GM12873 (cell line): ENCODE measurements at regions not wholly inside any gene's neighbourhood (a gene's known extent, or its start where the extent isn't known, plus 50 kb on each side); places are given as distances from the start of the nearest gene placed in this dataset.

Experiments used
- TF ChIP-seq, protein P1 (sequence below): IDR thresholded peaks from 2 replicates; pipeline ENCODE4 v1.5.1; 2012; ENCODE audit warnings: low read depth, mild to moderate bottlenecking, moderate library complexity, low read length, control low read depth; ENCODE audit not compliant: insufficient read depth; ENCODE audit errors: missing control alignments

DNA sequence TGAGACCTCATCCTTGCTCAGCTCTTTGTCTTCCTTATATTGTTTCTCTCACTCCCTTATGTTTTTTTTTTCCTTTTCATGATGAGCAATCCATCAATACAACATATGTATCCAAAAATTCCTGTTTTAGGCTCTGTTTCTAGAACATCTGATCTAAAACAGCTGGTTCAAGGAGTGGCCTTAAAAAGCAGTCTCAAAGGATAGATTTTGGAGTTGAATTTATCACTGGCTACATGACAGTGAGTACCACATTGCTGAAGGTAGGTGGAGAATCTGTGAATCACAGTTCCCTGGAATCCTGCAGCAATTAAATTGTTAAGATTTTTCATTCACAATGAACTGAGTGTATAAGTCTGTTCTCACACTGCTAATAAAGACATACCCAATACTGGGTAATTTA is 155.8 kb upstream of the ADAMTS5 start:
- TF ChIP-seq, protein P1, sequence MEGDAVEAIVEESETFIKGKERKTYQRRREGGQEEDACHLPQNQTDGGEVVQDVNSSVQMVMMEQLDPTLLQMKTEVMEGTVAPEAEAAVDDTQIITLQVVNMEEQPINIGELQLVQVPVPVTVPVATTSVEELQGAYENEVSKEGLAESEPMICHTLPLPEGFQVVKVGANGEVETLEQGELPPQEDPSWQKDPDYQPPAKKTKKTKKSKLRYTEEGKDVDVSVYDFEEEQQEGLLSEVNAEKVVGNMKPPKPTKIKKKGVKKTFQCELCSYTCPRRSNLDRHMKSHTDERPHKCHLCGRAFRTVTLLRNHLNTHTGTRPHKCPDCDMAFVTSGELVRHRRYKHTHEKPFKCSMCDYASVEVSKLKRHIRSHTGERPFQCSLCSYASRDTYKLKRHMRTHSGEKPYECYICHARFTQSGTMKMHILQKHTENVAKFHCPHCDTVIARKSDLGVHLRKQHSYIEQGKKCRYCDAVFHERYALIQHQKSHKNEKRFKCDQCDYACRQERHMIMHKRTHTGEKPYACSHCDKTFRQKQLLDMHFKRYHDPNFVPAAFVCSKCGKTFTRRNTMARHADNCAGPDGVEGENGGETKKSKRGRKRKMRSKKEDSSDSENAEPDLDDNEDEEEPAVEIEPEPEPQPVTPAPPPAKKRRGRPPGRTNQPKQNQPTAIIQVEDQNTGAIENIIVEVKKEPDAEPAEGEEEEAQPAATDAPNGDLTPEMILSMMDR = no peak

DNA sequence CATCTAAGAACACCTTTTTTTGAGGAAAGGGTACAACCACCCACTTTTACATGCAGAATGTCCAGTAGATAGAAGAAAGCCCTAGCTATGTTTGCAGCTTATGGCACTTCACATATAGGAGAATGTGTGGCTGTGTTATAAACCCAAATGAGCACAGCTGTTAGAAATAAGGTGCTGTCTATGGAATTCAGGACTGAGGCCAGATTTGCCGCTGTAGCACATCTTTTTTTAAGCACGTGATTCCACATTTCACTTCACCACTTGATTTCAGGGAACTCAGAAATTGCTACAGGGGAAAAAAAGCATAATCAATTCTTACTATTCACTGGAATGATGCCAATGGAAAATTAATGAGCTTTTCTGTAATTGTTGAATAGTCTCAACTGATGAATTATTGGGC is 147.2 kb upstream of the ADAMTS5 start:
- TF ChIP-seq, protein P1 = no peak

DNA sequence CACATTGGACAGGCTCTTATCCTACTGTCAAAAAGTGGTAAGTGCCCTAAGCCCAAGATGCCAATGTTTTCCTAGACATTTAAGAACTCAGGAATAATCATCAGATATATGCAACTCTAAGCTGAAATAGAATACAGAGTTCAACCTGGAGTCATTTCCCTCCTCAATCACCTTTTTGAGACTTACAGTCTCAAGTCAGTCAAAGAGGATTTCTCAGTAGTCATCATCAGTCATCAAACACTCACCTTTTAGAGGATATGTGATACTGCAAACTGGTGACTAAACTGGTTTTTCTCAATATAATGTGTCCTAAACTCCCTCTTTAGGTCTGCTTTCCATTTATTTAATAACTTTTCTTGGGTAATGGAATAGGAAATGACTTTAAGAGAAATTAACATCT is 145.3 kb upstream of the ADAMTS5 start:
- TF ChIP-seq, protein P1 = no peak

DNA sequence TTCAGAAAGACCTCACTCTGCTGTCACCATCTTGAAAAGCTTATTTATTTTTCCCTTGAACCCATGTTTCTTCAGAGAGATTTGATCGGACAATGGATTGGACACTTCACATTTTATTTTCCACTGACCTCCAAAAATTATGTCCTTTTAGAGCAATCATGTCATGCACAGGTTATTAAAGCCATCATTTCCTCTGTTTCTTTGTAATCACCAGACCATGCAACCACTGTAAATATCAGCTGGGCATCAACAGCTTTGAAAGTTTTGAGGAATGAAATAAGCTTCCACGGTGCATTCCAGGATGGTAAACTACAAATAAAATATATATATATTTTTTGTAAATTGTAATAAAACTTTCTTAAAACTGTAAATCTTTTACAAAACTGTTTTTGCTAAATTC is 144.1 kb upstream of the ADAMTS5 start:
- TF ChIP-seq, protein P1 = no peak

DNA sequence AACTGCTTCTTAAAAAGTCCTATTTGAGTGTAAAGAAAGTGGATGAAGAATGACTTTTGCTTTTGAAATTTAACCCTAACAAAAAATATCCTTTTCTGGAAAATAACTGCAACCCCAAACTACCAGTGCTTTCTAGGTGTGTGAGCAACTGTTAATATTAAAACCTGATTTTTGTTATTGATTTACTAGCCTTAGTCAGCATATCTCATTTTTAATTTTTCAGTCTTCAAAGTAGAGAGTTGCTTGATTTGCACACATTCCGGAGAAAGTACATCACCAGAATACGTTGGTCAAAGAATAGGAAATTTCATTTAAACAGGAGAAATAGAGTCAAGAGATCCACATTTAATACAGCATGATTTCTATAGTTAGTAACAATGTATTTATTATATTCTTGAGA is 141.8 kb upstream of the ADAMTS5 start:
- TF ChIP-seq, protein P1 = no peak

DNA sequence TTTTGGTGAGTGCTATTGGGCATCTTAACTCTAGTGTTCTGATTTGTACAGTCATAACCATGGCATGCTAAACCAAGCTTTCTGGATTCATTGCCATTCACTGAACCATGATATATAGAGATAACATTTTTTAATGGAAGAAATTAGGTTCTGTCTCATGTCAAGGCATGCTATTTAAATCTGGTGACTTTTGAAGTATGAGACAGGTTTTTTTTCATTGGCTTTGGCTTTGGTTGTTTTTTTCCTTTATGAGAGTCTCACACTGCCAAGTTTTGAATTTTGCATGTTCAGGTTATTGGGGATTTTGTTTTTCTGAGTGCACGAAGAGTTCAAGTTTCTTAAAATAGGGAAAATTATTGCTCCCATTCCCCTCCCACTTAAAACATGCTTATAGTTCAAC is 141.3 kb upstream of the ADAMTS5 start:
- TF ChIP-seq, protein P1 = no peak

DNA sequence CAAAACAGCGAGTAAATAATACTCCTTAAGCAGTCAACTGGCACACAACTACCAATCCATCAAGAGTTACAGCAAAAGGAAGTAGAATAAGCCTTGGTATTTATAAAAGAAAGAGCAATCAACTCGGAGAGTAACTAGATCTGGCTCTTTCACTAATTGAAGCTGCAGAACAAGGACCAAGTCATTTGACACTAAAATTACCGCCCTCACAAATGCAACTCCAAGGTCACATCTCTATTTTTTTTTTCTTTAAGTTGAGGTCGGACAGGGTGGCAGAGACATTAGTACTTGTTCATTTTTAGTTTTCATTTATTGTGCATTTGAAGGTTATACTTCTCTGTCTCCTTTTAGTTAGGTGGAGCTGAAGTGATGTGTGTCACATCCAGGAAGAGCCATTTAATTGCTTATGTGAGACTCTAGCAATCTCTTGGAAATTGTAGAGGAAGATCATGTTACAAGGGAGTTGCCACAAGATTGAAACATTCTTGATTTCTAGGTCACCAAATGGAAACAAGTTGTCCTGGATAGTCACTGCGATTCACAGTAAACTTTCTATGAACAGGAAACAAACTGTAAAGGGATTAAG is 138.1 kb upstream of the ADAMTS5 start:
- TF ChIP-seq, protein P1 = no peak

DNA sequence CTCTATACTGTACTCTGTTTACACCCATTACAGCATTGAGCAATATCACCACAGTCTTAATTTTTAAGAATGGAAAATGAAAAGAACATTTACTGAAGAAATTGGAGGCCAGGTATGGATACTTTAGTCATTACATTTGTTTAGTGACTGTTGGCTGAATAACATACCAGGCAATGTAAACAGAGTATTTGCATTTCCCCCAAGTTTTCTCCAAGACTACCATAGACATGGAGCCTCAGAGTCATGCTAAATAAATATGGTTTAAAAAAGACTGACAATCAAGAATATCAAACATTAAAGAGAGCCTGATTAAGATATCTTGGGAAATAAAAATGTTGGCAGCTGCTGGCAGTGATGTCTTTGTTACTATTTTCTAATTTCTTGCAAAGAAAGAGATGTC is 136.9 kb upstream of the ADAMTS5 start:
- TF ChIP-seq, protein P1 = no peak
